GM12872 (cell line): ENCODE measurements at regions not wholly inside any gene's neighbourhood (a gene's known extent, or its start where the extent isn't known, plus 50 kb on each side); places are given as distances from the start of the nearest gene placed in this dataset.

Source experiments
- CTCF ChIP-seq: IDR thresholded peaks from 3 replicates; pipeline ENCODE4 v1.5.1; 2011; ENCODE audit warnings: low read depth, mild to moderate bottlenecking, low read length, moderate library complexity; ENCODE audit not compliant: insufficient read depth

- no peak for TF ChIP-seq CTCF
Measured at GRCh38 chr2:105186967-105187498, 54.5 kb upstream of the GPR45 start.

DNA sequence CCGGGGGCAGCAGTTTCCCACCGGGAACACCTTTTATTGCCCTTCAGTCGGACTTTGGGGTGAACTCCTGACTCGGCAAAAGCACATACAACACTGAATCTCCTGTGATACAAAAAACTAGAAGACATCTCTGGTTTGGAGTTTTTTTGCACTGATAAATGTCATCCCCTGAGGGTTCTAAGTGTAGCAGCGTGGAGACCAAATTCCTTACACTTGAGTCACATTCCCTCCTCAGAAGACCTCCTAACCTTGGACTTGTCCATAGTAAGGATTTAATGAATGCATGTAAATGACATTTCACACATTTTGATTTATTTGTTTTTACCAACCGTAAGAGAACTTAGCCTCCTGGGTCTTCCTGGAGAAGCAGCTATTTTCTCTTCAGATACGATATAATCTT lies 54.0 kb upstream of the GPR45 start:
- no peak for TF ChIP-seq CTCF

- TF ChIP-seq CTCF = no peak
Measured at GRCh38 chr2:105188343-105188742, 53.2 kb upstream of the GPR45 start.
